ENCODE measurements at regions not wholly inside any gene's neighbourhood (a gene's known extent, or its start where the extent isn't known, plus 50 kb on each side); places are given as distances from the start of the nearest gene placed in this dataset.
"Not testable (repeated sequence)": the region's sequence is repeated elsewhere in the genome, so short reads cannot be mapped to it uniquely, and the experiment has no call there.

GRCh38 chr3:18124501-18124900 lies 300.6 kb downstream of the SATB1 start:
- no peak for DNase-seq (ENCODE audit: low read depth in 2 of 2)

- DNase-seq (ENCODE audit: low read depth in 2 of 2): no peak
Observed at GRCh38 chr3:18122264-18122663, 302.9 kb downstream of the SATB1 start.

- no peak for DNase-seq (ENCODE audit: low read depth in 2 of 2)
Observed at GRCh38 chr3:18121020-18121419, 304.1 kb downstream of the SATB1 start.

GRCh38 chr3:18119866-18120265 lies 305.3 kb downstream of the SATB1 start:
- DNase-seq (ENCODE audit: low read depth in 2 of 2): no peak

GRCh38 chr3:18114894-18115293 lies 310.2 kb downstream of the SATB1 start:
- DNase-seq (ENCODE audit: low read depth in 2 of 2): no peak

GRCh38 chr3:18113417-18113816 lies 311.7 kb downstream of the SATB1 start:
- DNase-seq (ENCODE audit: low read depth in 2 of 2): no peak

- no peak for DNase-seq (ENCODE audit: low read depth in 2 of 2)
Observed at GRCh38 chr3:18112674-18113375, 312.3 kb downstream of the SATB1 start.

GRCh38 chr3:18111796-18112232 lies 313.3 kb downstream of the SATB1 start:
- DNase-seq (ENCODE audit: low read depth in 2 of 2): no peak

- no peak for DNase-seq (ENCODE audit: low read depth in 2 of 2)
Observed at GRCh38 chr3:18103591-18103990, 321.5 kb downstream of the SATB1 start.

- no peak for DNase-seq (ENCODE audit: low read depth in 2 of 2)
Observed at GRCh38 chr3:18100121-18100520, 325.0 kb downstream of the SATB1 start.

- DNase-seq (ENCODE audit: low read depth in 2 of 2): peak in 1 of 2 donors; percentile 12
Observed at GRCh38 chr3:18099611-18100010, 325.5 kb downstream of the SATB1 start.

GRCh38 chr3:18098960-18099587 lies 326.1 kb downstream of the SATB1 start:
- peak; percentile 27 to 47 for DNase-seq (ENCODE audit: low read depth in 2 of 2)

- DNase-seq (ENCODE audit: low read depth in 2 of 2): no peak
Observed at GRCh38 chr3:18097989-18098388, 327.1 kb downstream of the SATB1 start.

- DNase-seq (ENCODE audit: low read depth in 2 of 2): no peak
Observed at GRCh38 chr3:18097473-18097872, 327.7 kb downstream of the SATB1 start.

- DNase-seq (ENCODE audit: low read depth in 2 of 2): no peak
Observed at GRCh38 chr3:18092726-18093125, 332.4 kb downstream of the SATB1 start.

GRCh38 chr3:18090377-18090776 lies 334.8 kb downstream of the SATB1 start:
- DNase-seq (ENCODE audit: low read depth in 2 of 2): no peak

- no peak for DNase-seq (ENCODE audit: low read depth in 2 of 2)
Observed at GRCh38 chr3:18087988-18088387, 337.2 kb downstream of the SATB1 start.

- no peak for DNase-seq (ENCODE audit: low read depth in 2 of 2)
Observed at GRCh38 chr3:18086760-18087159, 338.4 kb downstream of the SATB1 start.

GRCh38 chr3:18086078-18086477 lies 339.1 kb downstream of the SATB1 start:
- DNase-seq (ENCODE audit: low read depth in 2 of 2): no peak

GRCh38 chr3:18085429-18085828 lies 339.7 kb downstream of the SATB1 start:
- no peak for DNase-seq (ENCODE audit: low read depth in 2 of 2)

GRCh38 chr3:18083273-18083590 lies 340.8 kb upstream of the TBC1D5 start:
- DNase-seq (ENCODE audit: low read depth in 2 of 2): not testable (repeated sequence)

- no peak for DNase-seq (ENCODE audit: low read depth in 2 of 2)
Observed at GRCh38 chr3:18082551-18083272, 340.3 kb upstream of the TBC1D5 start.

GRCh38 chr3:18080198-18080689 lies 337.8 kb upstream of the TBC1D5 start:
- no peak for DNase-seq (ENCODE audit: low read depth in 2 of 2)
